GM18858 (cell line): ENCODE measurements at regions not wholly inside any gene's neighbourhood (a gene's known extent, or its start where the extent isn't known, plus 50 kb on each side); places are given as distances from the start of the nearest gene placed in this dataset.

Experiments
- ATAC-seq: cut with Tn5 transposase; IDR thresholded peaks from one replicate; pipeline ENCODE4 v1.9.1; 2021; ENCODE audit not compliant: unreplicated experiment

GRCh38 chr12:63321373-63321772, 170.4 kb upstream of the AVPR1A start:
- no peak for ATAC-seq

- no peak for ATAC-seq
Observed at GRCh38 chr12:63319936-63320633, 169.1 kb upstream of the AVPR1A start.

- ATAC-seq = peak; percentile 39
Observed at GRCh38 chr12:63319386-63319785, 168.4 kb upstream of the AVPR1A start.

- ATAC-seq = no peak
Observed at GRCh38 chr12:63318933-63319332, 167.9 kb upstream of the AVPR1A start.

- no peak for ATAC-seq
Observed at GRCh38 chr12:63318313-63318712, 167.3 kb upstream of the AVPR1A start.

GRCh38 chr12:63317880-63318279, 166.9 kb upstream of the AVPR1A start:
- no peak for ATAC-seq

- ATAC-seq = no peak
Observed at GRCh38 chr12:63317286-63317846, 166.4 kb upstream of the AVPR1A start.

- ATAC-seq = no peak
Observed at GRCh38 chr12:63313139-63313538, 162.1 kb upstream of the AVPR1A start.

GRCh38 chr12:63308671-63309070, 157.7 kb upstream of the AVPR1A start:
- no peak for ATAC-seq

- no peak for ATAC-seq
Observed at GRCh38 chr12:63307849-63308248, 156.8 kb upstream of the AVPR1A start.

- ATAC-seq = no peak
Observed at GRCh38 chr12:63305901-63306875, 155.2 kb upstream of the AVPR1A start.

GRCh38 chr12:63304887-63305316, 153.9 kb upstream of the AVPR1A start:
- no peak for ATAC-seq

GRCh38 chr12:63302941-63303536, 152.0 kb upstream of the AVPR1A start:
- no peak for ATAC-seq

GRCh38 chr12:63302269-63302940, 151.4 kb upstream of the AVPR1A start:
- peak; percentile 64 for ATAC-seq

GRCh38 chr12:63301311-63301710, 150.3 kb upstream of the AVPR1A start:
- no peak for ATAC-seq

GRCh38 chr12:63298386-63298930, 147.5 kb upstream of the AVPR1A start:
- ATAC-seq = no peak

- ATAC-seq = peak; percentile 61
Observed at GRCh38 chr12:63294327-63294632, 143.3 kb upstream of the AVPR1A start.

- ATAC-seq = no peak
Observed at GRCh38 chr12:63292471-63293221, 141.6 kb upstream of the AVPR1A start.

- ATAC-seq = peak; percentile 78
Observed at GRCh38 chr12:63276537-63277365, 125.8 kb upstream of the AVPR1A start.
